ENCODE measurements at regions not wholly inside any gene's neighbourhood (a gene's known extent, or its start where the extent isn't known, plus 50 kb on each side); places are given as distances from the start of the nearest gene placed in this dataset.
A peak's percentile ranks its signal among the peaks of the same experiment; 100 is the strongest.

GRCh38 chr1:55690366-55690765 lies 475.2 kb upstream of the USP24 start:
- no peak for DNase-seq (ENCODE audit: low read depth in 2 of 2)

- no peak for DNase-seq (ENCODE audit: low read depth in 2 of 2)
Observed at GRCh38 chr1:55689800-55690199, 474.6 kb upstream of the USP24 start.

- no peak for DNase-seq (ENCODE audit: low read depth in 2 of 2)
Observed at GRCh38 chr1:55685560-55685959, 470.4 kb upstream of the USP24 start.

- no peak for DNase-seq (ENCODE audit: low read depth in 2 of 2)
Observed at GRCh38 chr1:55684131-55684650, 469.0 kb upstream of the USP24 start.

- DNase-seq (ENCODE audit: low read depth in 2 of 2) = no peak
Observed at GRCh38 chr1:55682198-55682597, 467.0 kb upstream of the USP24 start.

GRCh38 chr1:55679971-55680370 lies 464.8 kb upstream of the USP24 start:
- DNase-seq (ENCODE audit: low read depth in 2 of 2) = no peak

GRCh38 chr1:55673416-55673815 lies 458.3 kb upstream of the USP24 start:
- no peak for DNase-seq (ENCODE audit: low read depth in 2 of 2)

GRCh38 chr1:55670331-55671082 lies 455.3 kb upstream of the USP24 start:
- DNase-seq (ENCODE audit: low read depth in 2 of 2) = no peak

GRCh38 chr1:55669293-55669692 lies 454.1 kb upstream of the USP24 start:
- no peak for DNase-seq (ENCODE audit: low read depth in 2 of 2)

- DNase-seq (ENCODE audit: low read depth in 2 of 2) = no peak
Observed at GRCh38 chr1:55662875-55663274, 447.7 kb upstream of the USP24 start.

- DNase-seq (ENCODE audit: low read depth in 2 of 2) = no peak
Observed at GRCh38 chr1:55658917-55659316, 443.8 kb upstream of the USP24 start.

- DNase-seq (ENCODE audit: low read depth in 2 of 2) = no peak
Observed at GRCh38 chr1:55654750-55655149, 439.6 kb upstream of the USP24 start.

GRCh38 chr1:55654171-55654570 lies 439.0 kb upstream of the USP24 start:
- DNase-seq (ENCODE audit: low read depth in 2 of 2) = no peak

- no peak for DNase-seq (ENCODE audit: low read depth in 2 of 2)
Observed at GRCh38 chr1:55650444-55650843, 435.3 kb upstream of the USP24 start.

- no peak for DNase-seq (ENCODE audit: low read depth in 2 of 2)
Observed at GRCh38 chr1:55646181-55646580, 431.0 kb upstream of the USP24 start.

- DNase-seq (ENCODE audit: low read depth in 2 of 2) = no peak
Observed at GRCh38 chr1:55645270-55645669, 430.1 kb upstream of the USP24 start.

- DNase-seq (ENCODE audit: low read depth in 2 of 2) = no peak
Observed at GRCh38 chr1:55641947-55642346, 426.8 kb upstream of the USP24 start.

GRCh38 chr1:55640708-55641473 lies 425.7 kb upstream of the USP24 start:
- DNase-seq (ENCODE audit: low read depth in 2 of 2) = peak in 1 of 2 donors; percentile 0

- no peak for DNase-seq (ENCODE audit: low read depth in 2 of 2)
Observed at GRCh38 chr1:55639526-55639925, 424.4 kb upstream of the USP24 start.

GRCh38 chr1:55639051-55639450 lies 423.9 kb upstream of the USP24 start:
- DNase-seq (ENCODE audit: low read depth in 2 of 2) = no peak

- DNase-seq (ENCODE audit: low read depth in 2 of 2) = no peak
Observed at GRCh38 chr1:55636696-55637095, 421.5 kb upstream of the USP24 start.

- no peak for DNase-seq (ENCODE audit: low read depth in 2 of 2)
Observed at GRCh38 chr1:55635856-55636255, 420.7 kb upstream of the USP24 start.

- DNase-seq (ENCODE audit: low read depth in 2 of 2) = no peak
Observed at GRCh38 chr1:55634516-55634915, 419.4 kb upstream of the USP24 start.
